Vagina (tissue), 2 donors: ENCODE measurements at regions not wholly inside any gene's neighbourhood (a gene's known extent, or its start where the extent isn't known, plus 50 kb on each side); places are given as distances from the start of the nearest gene placed in this dataset.

Experiments used
- CTCF ChIP-seq, 3 experiments: fragments of 450-650 bp in 2 of 3; fragments of 200-600 bp in 1 of 3; sonication (generic) in 1 of 3; IDR thresholded peaks; one replicate each; pipeline ENCODE4 v1.5.1; 2017 to 2019; ENCODE audit warnings: antibody characterized with exemption in 3 of 3, mild to moderate bottlenecking in 2 of 3, moderate library complexity in 2 of 3
- POLR2A ChIP-seq, 2 donors: fragments of 450-650 bp; IDR thresholded peaks; one replicate each; pipeline ENCODE4 v1.6.1; 2017; ENCODE audit warnings: antibody characterized with exemption in 2 of 2, mild to moderate bottlenecking in 2 of 2, moderate library complexity in 2 of 2

GRCh38 chr20:10780901-10781300 is 107.1 kb upstream of the JAG1 start:
- no peak for TF ChIP-seq POLR2A (IDR thresholded peaks at IDR 0.05)
- no peak for TF ChIP-seq CTCF (IDR thresholded peaks at IDR 0.05)
